ENCODE measurements at regions not wholly inside any gene's neighbourhood (a gene's known extent, or its start where the extent isn't known, plus 50 kb on each side); places are given as distances from the start of the nearest gene placed in this dataset.

- H3K4me2 ChIP-seq (ENCODE audit: low read depth, low read length): no peak overlapping the region
- H4K8ac ChIP-seq (ENCODE audit: low read depth in 2 of 2, low read length in 2 of 2): no peak overlapping the region
- H3K18ac ChIP-seq (ENCODE audit: low read depth, low read length): no peak overlapping the region
- no peaks in the 10 kb centered on the region for H4K20me1 ChIP-seq (ENCODE audit: insufficient read depth, low read length)
- H3K23ac ChIP-seq (ENCODE audit: low read depth, low read length): no peak overlapping the region
- no TSS peak for BruUV-seq (replicated peaks)
- ATAC-seq (ENCODE audit: low read depth) (no peak), DNase-seq (no peak)
- H3K4me1 ChIP-seq (ENCODE audit: control insufficient read depth, insufficient read depth, low read length): no peaks in the 10 kb centered on the region
- no peak overlapping the region for H2BK5ac ChIP-seq (ENCODE audit: low read depth, low read length, poor library complexity, severe bottlenecking)
- ChIA-PET CTCF (no interaction called here), POLR2A (ENCODE audit: unreplicated experiment) (no interaction called here)
- no peaks in the 10 kb centered on the region for H3K36me3 ChIP-seq (ENCODE audit: control insufficient read depth, insufficient read depth, low read length)
- no peak overlapping the region for H2AK5ac ChIP-seq (ENCODE audit: low read depth, low read length)
- TF ChIP-seq SMC3 (IDR thresholded peaks at IDR 0.05; ENCODE audit: low read depth, low read length) (no peak), CEBPB (IDR thresholded peaks at IDR 0.05; ENCODE audit: low read depth, low read length) (no peak), RAD21 (IDR thresholded peaks at IDR 0.05; ENCODE audit: low read length) (no peak)
- H3K14ac ChIP-seq (replicated peaks; ENCODE audit: low read depth, low read length): no peak overlapping the region
- H3K4ac ChIP-seq (ENCODE audit: low read depth, low read length): no peak overlapping the region
- no peak overlapping the region for H2BK20ac ChIP-seq (ENCODE audit: low read depth, low read length)
- no peak overlapping the region for H4K5ac ChIP-seq (ENCODE audit: low read depth, low read length)
- H3K79me1 ChIP-seq (ENCODE audit: low read depth in 1 of 2, low read length in 2 of 2): no peaks in the 10 kb centered on the region
- no peak overlapping the region for H2BK15ac ChIP-seq (ENCODE audit: low read depth, low read length)
- no peak overlapping the region for H3K56ac ChIP-seq (ENCODE audit: extremely low read depth, insufficient read depth, low read length)
- dilution Hi-C loops (cut with HindIII; ENCODE audit: low sequenced_read_pairs, unreplicated experiment): no loop called here
- H3K9me3 ChIP-seq (ENCODE audit: control insufficient read depth, insufficient read depth, low read length): peaks cover 11% of the 10 kb centered on the region
- no peak overlapping the region for H3K27ac ChIP-seq (ENCODE audit: insufficient read depth, low read length)
- no peak overlapping the region for H4K91ac ChIP-seq (ENCODE audit: insufficient read depth, low read depth, low read length)
- no peak overlapping the region for H2AK9ac ChIP-seq (replicated peaks; ENCODE audit: low read depth, low read length, poor library complexity)
- in situ Hi-C loops (cut with MboI; ENCODE audit: low sequenced_read_pairs): no loop called here
- H3K4me3 ChIP-seq (ENCODE audit: insufficient read depth, low read depth, low read length): no peak overlapping the region
- no peaks in the 10 kb centered on the region for H3K9me1 ChIP-seq (ENCODE audit: insufficient read depth, low read length)
- H3K9ac ChIP-seq (ENCODE audit: low read depth, low read length): no peak overlapping the region
- intact Hi-C loops (cut with micrococcal nuclease): no loop called here
- WGBS, 2 experiments (ENCODE audit: extremely low coverage in 2 of 2, insufficient read length in 1 of 2): 80% methylated on average over 1 of the region's 7 CpGs; no CpG with 5 or more reads in 1 of the 2 experiments
- no peaks in the 10 kb centered on the region for H3K27me3 ChIP-seq (ENCODE audit: control insufficient read depth, insufficient read depth, low read length)
- H2BK120ac ChIP-seq (ENCODE audit: low read depth, low read length): no peak overlapping the region
- no peak overlapping the region for H2AFZ ChIP-seq (replicated peaks; ENCODE audit: low read length, poor library complexity)
Observed at GRCh38 chr10:80996615-80997193, 459.0 kb downstream of the SH2D4B start.

All from IMR-90 (cell line).